ENCODE measurements at regions not wholly inside any gene's neighbourhood (a gene's known extent, or its start where the extent isn't known, plus 50 kb on each side); places are given as distances from the start of the nearest gene placed in this dataset.

GRCh38 chr20:40922865-40923264 is 105.8 kb upstream of the TOP1 start:
- in situ Hi-C loops (cut with HindIII; ENCODE audit: low sequenced_read_pairs) = no loop called here

- in situ Hi-C loops (cut with HindIII; ENCODE audit: low sequenced_read_pairs) = no loop called here
Observed at GRCh38 chr20:40925829-40926510, 102.7 kb upstream of the TOP1 start.

GRCh38 chr20:40926928-40927327 is 101.7 kb upstream of the TOP1 start:
- in situ Hi-C loops (cut with HindIII; ENCODE audit: low sequenced_read_pairs) = no loop called here

GRCh38 chr20:40930561-40930960 is 98.1 kb upstream of the TOP1 start:
- in situ Hi-C loops (cut with HindIII; ENCODE audit: low sequenced_read_pairs) = loop anchor here (10.0 kb wide), 1 partner anchor 136 kb away; no protein-coding TSS in a partner anchor

GRCh38 chr20:40931410-40932044 is 97.1 kb upstream of the TOP1 start:
- in situ Hi-C loops (cut with HindIII; ENCODE audit: low sequenced_read_pairs) = loop anchor here (10.0 kb wide), 1 partner anchor 137 kb away; no protein-coding TSS in a partner anchor

- in situ Hi-C loops (cut with HindIII; ENCODE audit: low sequenced_read_pairs) = loop anchor here (10.0 kb wide), 1 partner anchor 138 kb away; no protein-coding TSS in a partner anchor
Observed at GRCh38 chr20:40932436-40932835, 96.2 kb upstream of the TOP1 start.

GRCh38 chr20:40933758-40934157 is 94.9 kb upstream of the TOP1 start:
- in situ Hi-C loops (cut with HindIII; ENCODE audit: low sequenced_read_pairs) = loop anchor here (10.0 kb wide), 1 partner anchor 139 kb away; no protein-coding TSS in a partner anchor

GRCh38 chr20:40938020-40938419 is 90.6 kb upstream of the TOP1 start:
- in situ Hi-C loops (cut with HindIII; ENCODE audit: low sequenced_read_pairs) = loop anchor here (10.0 kb wide), 1 partner anchor 143 kb away; no protein-coding TSS in a partner anchor

- in situ Hi-C loops (cut with HindIII; ENCODE audit: low sequenced_read_pairs) = loop anchor here (10.0 kb wide), 1 partner anchor 145 kb away; no protein-coding TSS in a partner anchor
Observed at GRCh38 chr20:40939667-40940066, 89.0 kb upstream of the TOP1 start.

GRCh38 chr20:40941133-40941610 is 87.5 kb upstream of the TOP1 start:
- in situ Hi-C loops (cut with HindIII; ENCODE audit: low sequenced_read_pairs) = no loop called here

- in situ Hi-C loops (cut with HindIII; ENCODE audit: low sequenced_read_pairs) = no loop called here
Observed at GRCh38 chr20:40942006-40942405, 86.6 kb upstream of the TOP1 start.

GRCh38 chr20:40942775-40943174 is 85.8 kb upstream of the TOP1 start:
- in situ Hi-C loops (cut with HindIII; ENCODE audit: low sequenced_read_pairs) = no loop called here

GRCh38 chr20:40943591-40943990 is 85.0 kb upstream of the TOP1 start:
- in situ Hi-C loops (cut with HindIII; ENCODE audit: low sequenced_read_pairs) = no loop called here

GRCh38 chr20:40945189-40945588 is 83.4 kb upstream of the TOP1 start:
- in situ Hi-C loops (cut with HindIII; ENCODE audit: low sequenced_read_pairs) = no loop called here

GRCh38 chr20:40945754-40946450 is 82.7 kb upstream of the TOP1 start:
- in situ Hi-C loops (cut with HindIII; ENCODE audit: low sequenced_read_pairs) = no loop called here

GRCh38 chr20:40946451-40946850 is 82.2 kb upstream of the TOP1 start:
- in situ Hi-C loops (cut with HindIII; ENCODE audit: low sequenced_read_pairs) = no loop called here

- in situ Hi-C loops (cut with HindIII; ENCODE audit: low sequenced_read_pairs) = no loop called here
Observed at GRCh38 chr20:40948465-40949267, 80.0 kb upstream of the TOP1 start.

- in situ Hi-C loops (cut with HindIII; ENCODE audit: low sequenced_read_pairs) = no loop called here
Observed at GRCh38 chr20:40949346-40949745, 79.3 kb upstream of the TOP1 start.

- in situ Hi-C loops (cut with HindIII; ENCODE audit: low sequenced_read_pairs) = no loop called here
Observed at GRCh38 chr20:40952136-40952535, 76.5 kb upstream of the TOP1 start.

- in situ Hi-C loops (cut with HindIII; ENCODE audit: low sequenced_read_pairs) = no loop called here
Observed at GRCh38 chr20:40953416-40953815, 75.2 kb upstream of the TOP1 start.

- in situ Hi-C loops (cut with HindIII; ENCODE audit: low sequenced_read_pairs) = no loop called here
Observed at GRCh38 chr20:40953856-40954255, 74.8 kb upstream of the TOP1 start.

Measured in endothelial cell of hepatic sinusoid (primary cell).